ENCODE measurements at regions not wholly inside any gene's neighbourhood (a gene's known extent, or its start where the extent isn't known, plus 50 kb on each side); places are given as distances from the start of the nearest gene placed in this dataset.
"Not testable (repeated sequence)": the region's sequence is repeated elsewhere in the genome, so short reads cannot be mapped to it uniquely, and the experiment has no call there.

DNA sequence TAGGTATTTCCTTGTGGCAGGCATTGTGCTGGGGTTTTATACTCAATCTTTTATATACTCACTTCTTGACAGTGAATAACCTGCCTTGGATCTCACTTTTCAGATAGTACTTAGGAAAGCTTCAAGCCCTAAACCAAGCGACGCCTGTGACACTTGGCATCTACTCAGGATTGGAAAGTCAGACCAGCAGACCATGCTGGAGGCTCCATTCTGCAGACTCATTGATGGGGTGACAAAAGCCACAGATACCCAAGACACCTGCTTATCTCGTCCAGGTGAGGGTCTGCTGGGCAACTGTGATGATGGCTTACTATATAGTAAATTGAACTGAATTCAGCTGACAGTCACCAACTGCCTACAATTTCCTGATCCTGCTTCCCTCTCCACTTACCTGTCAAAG lies 79.4 kb upstream of the MRPS22 start:
- FAIRE-seq (no peak), DNase-seq (ENCODE audit: extremely low spot score, insufficient read length, low read depth) (no peak)

DNA sequence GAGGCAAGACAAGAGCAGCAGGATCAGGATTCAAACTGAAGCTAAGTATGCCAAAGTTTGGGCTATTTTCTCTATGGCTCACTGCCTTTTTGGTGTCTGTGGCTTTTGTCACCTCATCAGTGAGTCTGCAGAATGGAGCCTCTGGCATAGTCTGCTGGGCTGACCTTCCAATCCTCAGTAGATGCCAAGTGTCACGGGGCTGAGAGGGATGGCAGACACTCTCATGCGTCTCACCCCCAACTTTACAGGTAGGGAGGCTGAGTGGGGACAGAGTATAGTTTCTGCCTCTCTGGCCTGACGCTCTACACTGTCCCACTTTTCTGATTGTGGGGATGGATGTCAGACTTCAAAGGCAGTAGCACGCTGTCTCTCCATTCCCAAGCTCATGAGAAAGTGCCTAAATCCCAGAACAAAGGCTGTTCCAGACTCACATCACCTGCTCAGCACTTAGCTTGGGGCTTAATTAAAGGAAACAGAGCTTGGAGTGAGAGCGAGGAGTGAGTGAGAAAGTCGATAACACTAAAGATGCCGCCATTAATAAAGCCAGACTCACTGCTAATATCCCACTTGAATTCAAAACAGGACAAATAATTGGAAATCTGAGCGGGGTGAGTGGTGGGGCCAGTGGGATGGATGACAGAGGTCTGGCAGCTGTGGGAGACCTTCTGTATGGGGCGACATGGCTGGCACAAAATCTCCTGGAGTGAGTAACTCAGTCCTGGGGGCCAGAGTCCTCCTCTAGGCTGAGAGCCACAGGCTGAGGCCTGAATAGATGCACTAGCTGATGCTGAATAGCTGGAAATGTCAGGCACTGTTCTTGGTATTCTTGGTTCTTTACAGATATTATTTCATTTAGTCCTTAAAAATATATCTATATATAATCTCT lies 78.4 kb upstream of the MRPS22 start:
- DNase-seq (ENCODE audit: extremely low spot score, insufficient read length, low read depth) (no peak), FAIRE-seq (no peak)

DNA sequence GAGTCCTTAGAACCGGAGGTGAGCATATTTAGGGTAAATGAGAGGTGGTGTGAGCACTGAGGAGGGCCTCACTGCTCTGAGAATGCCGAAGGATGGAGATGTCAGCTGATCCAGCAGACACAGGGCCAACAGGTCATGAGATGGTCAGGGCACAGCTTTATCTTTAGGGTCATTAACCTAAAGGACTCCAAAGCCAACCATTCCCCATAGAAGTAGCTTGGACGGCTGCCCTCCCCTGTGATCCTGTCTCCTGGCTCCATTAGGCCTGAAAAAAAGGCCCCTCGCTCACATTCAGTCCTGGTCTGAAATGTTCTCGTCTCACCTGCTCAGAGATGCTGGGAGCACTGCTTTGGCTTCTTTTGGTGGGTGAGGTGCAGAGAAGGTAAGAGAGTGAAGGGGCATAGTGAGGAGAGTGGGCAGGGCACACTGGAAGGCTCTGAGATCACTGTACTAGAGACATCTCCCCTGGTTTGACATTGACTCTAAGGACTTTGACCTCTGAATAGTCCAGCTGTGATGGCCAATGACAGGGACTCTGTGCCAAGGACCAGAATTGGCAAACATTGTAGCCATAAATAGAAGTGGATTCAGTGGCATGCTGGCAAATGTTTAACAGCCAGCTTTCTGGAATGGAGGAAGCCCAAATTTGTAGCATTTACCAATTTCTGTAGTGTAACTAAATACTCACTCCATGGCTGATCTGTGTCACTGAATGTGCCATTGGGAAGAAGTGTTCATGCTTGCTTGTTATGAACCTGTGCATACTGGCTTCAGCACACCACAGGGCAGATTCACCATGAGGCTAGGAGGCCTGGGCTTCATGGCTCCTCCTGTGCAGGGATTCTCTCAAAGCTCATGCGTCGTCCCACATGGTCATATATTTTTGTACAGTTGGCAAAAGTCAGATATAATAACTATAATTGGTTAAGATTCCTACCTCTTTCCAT lies 76.2 kb upstream of the MRPS22 start:
- no peak for DNase-seq (ENCODE audit: extremely low spot score, insufficient read length, low read depth)
- no peak for FAIRE-seq

DNA sequence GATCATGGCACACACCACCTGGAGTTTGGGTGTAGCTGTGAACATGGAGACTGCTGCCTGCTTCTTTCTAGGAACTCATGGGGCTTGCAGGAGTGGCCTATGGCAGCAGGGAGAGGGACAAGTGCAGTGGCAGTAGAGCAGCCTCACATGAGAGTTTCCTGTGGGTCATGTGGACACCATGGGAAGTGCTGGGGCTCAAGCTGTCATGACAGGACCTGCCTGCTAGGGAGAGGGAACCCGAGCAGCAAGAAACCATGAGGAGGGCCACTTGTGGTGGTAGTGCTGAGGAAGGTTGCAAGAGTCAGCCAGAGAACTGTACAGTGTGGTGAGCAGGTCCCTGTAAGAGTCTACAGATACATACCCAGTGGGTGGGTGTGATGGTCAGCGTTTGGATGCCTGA lies 73.8 kb upstream of the MRPS22 start:
- FAIRE-seq (no peak), DNase-seq (ENCODE audit: extremely low spot score, insufficient read length, low read depth) (no peak)

DNA sequence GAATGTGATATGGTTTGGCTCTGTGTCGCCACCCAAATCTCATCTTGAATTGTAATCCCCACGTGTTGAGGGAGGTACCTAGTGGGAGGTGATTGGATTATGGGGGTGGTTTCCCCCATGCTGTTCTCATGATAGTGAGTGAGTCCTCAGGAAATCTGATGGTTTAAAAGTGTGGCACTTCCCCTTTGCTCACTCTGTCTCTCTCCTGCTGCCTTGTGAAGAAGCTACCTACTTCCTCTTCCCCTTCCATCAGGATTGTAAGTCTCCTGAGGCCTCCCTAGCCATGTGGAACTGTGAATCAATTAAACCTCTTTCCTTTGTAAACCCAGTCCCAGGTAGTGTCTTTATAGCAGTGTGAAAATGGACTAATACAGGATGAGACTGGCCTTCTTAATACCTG lies 73.2 kb upstream of the MRPS22 start:
- not testable (repeated sequence) for DNase-seq (ENCODE audit: extremely low spot score, insufficient read length, low read depth); FAIRE-seq

DNA sequence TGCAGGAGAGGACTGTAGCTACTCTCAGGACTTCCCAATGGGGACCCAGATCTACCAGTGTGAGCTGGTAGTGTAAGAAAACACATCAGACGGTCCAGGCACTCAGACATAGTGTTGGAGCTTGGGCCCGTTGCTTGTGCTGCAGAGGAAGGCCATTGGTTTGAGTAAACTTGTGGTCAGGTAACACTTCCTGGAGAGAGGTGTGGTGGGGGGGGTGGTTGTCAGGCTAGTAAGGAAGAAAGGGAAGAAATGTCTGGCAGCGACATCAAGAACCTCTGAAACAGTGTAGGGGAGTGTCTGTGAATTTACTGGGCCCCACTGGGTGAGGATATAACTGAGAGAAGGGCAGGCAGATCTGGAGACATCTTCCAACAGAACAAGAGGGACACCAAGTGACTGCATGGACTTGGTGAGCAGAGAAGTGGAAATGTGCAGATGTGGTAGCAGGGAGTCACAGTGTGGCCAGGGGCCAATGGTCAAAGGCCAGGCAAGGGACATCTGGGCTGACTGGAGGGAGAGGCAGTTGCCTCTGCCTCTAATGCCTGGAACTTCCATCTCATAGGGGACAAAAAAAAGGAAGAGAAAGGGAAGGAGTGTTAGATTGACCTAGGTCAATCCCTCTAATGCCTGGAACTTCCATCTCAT lies 63.7 kb upstream of the MRPS22 start:
- FAIRE-seq = no peak
- DNase-seq (ENCODE audit: extremely low spot score, insufficient read length, low read depth) = no peak

DNA sequence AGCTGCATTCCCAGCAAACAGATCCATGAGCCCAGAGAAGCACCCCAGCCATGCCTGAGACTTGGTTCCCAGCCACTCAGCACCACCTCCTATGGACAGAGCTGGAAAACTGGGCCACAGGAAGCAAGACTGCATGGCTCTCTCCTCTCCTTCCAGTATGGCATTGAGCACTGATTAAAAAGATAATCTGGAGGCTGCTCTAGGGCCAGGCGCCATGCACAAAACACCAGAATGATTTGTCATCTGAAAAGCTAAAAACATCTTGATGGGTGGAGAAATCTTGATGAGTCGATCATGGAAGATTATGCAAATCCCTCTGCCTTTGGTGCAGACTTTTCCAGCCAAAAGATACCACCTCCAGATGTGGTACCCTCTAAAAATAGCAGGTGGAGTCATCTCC lies 62.7 kb upstream of the MRPS22 start:
- DNase-seq (ENCODE audit: extremely low spot score, insufficient read length, low read depth) (no peak), FAIRE-seq (no peak)

DNA sequence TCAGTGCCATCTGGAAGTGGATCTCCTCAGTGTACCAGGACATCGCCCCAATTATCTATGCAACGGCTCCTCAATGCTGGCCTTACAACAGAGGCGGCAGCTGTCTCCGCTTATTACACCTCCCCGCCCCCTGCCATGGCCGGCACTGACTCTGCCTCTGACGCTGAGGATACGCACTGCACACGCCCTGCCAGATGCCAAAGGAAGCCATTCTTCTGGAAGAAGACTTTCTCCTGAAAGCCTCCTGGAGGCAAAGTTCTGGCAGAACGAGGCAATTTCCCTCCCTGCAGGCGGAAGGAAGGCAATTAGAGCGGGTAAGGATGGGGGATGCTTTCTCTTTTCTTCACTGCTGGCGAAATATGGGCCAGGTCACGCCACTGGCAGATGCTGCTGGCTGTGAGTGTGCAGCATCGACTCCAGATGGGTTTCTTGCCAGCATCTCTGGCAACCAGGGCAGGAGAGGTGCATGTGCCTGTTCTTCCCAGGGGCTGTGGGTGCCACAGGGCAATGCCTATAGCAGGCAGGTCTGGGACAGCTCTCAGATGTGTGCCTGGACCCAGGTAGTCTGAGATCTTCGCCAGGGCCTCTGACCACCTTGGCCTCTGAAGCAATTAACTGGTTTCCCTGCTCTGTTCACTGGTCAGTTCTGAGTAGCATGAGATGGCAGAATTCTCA lies 62.2 kb upstream of the MRPS22 start:
- no peak for FAIRE-seq

DNA sequence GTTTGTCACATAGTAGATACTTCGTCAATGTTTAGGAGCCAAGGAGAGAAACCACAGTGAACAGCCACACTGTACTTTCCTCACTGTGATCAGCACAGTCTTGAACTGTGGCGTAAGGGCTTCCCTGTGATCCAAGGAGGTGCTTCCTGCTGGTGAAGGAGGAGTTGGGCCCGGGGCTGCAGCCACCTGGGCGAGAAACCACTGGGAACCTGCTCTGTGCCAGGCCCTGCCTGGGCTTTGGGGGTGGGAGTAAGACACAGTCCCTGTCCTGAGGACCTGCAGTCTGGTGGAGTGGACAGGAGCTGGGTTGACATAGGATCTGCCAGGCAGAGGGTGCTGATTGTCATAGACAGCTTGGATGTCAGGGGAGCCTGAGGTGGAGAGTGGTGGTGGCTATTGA lies 60.5 kb upstream of the MRPS22 start:
- FAIRE-seq (no peak), DNase-seq (ENCODE audit: extremely low spot score, insufficient read length, low read depth) (no peak)

More for the DNA sequence above, 62.2 kb upstream of the MRPS22 start:
- DNase-seq (ENCODE audit: extremely low spot score, insufficient read length, low read depth) = no peak

DNA sequence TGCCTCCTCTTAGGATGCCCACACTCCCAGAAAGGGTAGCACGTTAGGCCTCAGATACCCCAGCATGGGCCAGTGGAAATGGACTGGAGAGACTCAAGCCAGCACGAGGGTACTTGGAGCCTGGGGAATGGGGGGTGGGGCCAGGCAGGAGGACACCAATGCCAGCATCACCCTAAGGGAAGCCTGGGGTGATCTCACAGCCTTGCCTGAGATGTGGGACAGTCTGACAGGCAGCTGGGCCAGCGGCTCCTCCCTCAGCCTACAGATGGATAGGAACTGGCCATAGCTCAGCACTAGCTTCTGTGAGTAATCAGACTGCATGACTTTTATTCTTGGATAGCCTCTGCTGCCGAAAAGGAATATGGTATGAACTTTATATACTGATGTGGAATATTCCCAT lies 59.6 kb upstream of the MRPS22 start:
- FAIRE-seq = no peak

DNA sequence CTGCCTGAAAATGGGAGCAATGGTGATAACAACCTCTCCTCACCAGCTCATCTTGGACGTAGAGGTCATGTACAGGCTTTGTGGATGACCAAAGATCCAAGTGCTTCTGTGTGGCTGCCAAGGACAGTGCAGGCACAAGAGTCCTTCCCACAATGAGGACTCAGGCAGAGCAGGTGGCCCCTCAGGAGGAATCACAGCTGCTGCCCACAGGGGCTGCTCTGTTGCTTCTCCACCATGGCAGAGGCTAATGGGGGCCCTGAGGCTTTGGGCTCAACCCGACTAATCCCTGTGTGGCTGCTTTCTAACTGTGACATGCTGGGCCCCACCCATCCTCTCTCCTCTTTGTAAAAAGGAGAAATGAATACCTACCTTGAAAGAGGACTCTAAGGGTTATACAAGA lies 58.1 kb upstream of the MRPS22 start:
- DNase-seq (ENCODE audit: extremely low spot score, insufficient read length, low read depth) = no peak
- no peak for FAIRE-seq

More for the DNA sequence above, 59.6 kb upstream of the MRPS22 start:
- DNase-seq (ENCODE audit: extremely low spot score, insufficient read length, low read depth) = no peak

DNA sequence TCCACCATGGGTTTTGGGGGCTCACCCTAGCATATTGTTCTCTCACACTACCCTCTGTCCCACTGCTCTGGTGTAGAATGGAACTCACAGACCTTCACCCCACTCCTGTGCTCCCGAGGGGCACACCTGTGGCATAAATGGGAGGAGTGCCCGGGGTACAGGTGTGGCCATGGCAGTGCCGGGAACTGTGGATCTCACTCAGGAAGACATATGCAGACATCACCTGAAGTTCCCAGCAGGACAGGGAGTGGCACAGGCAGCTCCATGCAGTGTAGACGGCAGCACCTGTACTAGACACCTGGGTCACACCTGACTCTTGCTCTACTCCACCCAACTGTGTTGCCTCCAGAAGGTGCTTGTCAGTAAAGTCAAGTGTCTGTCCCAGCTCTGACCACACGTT lies 57.6 kb upstream of the MRPS22 start:
- DNase-seq (ENCODE audit: extremely low spot score, insufficient read length, low read depth) = no peak
- no peak for FAIRE-seq

DNA sequence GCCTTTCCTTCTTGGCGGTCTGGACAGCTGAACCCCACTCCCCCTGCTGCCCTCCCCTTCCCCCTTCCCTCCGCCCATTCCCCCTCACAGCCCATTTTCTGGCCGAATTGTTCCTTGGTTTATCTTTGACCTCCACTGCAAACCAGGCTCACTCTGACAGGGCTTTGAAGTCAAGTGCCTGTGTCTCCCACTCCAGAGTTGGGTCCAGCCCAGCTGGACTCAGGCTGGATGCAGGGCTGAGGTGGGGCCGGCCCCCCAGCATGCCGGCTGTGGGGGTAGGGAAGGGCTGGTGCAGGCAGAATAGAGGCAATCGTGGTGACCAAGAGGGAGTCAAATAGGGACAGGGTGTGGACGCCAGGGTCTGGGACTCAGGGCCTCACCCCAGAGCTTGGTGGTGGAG lies 57.0 kb upstream of the MRPS22 start:
- no peak for FAIRE-seq
- DNase-seq (ENCODE audit: extremely low spot score, insufficient read length, low read depth) = no peak

DNA sequence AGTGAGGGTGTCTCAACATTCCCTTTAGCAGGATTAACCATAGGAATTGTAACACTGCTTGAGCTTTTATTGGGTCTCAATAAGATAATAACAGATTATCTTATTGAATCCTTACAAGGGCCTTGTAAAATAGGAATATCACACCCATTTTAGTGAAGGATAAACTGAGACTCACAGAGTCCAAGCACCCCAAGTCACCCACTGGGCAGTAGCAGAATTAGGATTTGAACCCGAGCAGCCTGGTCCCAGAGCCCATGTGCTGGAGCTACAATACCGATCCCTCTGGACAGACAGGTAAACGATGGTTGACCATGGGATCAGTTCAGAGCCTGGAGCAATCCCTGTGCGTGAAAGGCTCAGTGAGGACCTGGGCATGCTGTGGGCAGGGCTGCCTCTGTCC lies 56.3 kb upstream of the MRPS22 start:
- DNase-seq (ENCODE audit: extremely low spot score, insufficient read length, low read depth) = no peak
- no peak for FAIRE-seq

DNA sequence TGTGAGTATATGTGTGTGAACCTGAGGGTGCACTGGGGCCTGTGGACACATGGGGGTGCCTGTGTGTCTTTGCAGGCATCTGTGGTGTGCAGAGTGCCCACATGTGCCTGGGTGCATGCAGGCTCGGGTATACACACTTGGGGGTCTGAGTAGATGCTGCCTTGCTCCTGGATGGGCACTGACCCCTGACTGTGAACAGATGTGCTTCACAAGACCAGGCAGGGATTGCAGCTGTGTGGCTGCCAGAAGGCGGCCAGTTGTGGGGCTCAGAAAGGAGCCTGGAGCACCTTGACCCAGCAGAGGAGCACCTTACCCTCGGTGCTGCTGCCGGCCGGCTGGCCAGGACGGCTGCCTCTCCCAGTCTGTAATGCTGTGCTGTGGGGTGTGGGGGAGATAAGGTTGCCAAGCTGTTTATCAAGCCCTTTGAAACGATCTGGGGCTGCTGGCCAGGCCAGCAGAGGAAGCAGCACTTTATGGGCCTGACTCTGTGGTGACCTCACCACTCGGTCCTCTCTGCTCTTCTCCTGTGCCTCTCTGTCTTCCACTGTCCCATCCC lies 55.5 kb upstream of the MRPS22 start:
- FAIRE-seq = no peak
- DNase-seq (ENCODE audit: extremely low spot score, insufficient read length, low read depth) = no peak

DNA sequence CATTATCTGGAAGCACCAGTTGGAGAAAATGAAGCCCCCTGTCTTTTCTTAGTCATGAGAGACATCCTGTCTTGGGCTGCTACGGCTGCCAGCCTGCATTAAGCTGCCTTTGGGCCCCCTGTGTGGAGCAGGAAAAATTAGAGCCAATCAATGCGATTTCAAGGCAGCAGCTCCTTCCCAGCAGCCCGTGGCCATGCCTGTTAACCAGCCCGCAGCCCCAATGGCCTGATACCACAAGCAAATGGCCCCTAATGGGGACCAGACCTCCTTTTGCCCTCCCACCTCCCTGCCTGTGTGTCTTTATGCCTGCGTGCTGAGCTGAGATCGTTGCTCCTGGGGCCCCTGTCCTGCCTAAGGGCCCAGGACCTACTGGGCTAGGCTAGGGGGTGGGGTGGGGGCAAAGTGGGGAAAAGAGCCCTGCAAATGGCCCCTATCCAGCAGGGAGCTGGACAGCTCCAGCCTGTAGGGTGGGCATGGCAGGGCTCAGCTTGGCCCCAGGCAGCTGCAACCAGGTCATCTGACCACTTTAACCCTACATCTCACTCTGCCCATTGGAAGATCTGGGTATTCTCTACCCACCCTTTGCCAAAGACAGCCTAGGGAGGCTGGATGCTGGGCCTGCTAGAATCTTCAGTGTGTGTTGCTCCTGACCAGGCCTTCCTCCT lies 53.8 kb upstream of the MRPS22 start:
- DNase-seq (ENCODE audit: extremely low spot score, insufficient read length, low read depth) = no peak
- no peak for FAIRE-seq

DNA sequence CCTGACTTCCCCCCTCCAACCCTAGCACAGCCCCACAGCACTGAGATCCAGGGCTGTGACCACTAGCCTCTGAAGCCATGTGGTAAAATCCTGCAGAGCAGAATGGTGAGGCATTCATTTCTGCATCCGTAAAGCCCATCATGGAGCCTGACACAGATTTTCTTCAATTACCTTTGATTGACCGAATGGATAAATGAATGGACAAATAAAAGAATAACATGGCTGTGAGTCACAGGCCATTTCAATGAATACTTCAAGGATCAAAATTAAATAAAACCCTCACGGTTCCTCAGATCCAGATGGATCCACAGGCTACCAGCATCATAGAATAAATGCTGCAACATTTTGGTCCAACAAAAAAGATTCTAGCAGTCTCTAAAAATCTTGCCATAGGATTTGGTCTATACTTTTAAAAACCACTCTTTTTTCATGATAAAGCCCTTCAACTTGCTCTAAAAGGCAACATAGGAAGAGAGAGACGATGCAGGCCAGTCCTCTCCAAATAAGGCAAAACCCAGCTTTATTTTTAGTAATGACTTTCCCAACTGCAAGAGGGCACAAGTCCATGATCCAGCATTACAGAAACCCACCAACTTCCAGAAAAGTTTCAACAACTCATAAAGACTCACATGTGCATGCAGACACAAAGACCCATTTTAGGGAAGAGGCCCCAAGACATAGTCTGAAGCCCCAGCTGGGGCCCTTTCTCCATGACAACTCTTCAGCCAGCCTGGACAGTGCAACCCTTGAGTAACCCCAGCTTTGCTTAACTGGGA lies 52.4 kb upstream of the MRPS22 start:
- DNase-seq (ENCODE audit: extremely low spot score, insufficient read length, low read depth) (no peak), FAIRE-seq (no peak)

DNA sequence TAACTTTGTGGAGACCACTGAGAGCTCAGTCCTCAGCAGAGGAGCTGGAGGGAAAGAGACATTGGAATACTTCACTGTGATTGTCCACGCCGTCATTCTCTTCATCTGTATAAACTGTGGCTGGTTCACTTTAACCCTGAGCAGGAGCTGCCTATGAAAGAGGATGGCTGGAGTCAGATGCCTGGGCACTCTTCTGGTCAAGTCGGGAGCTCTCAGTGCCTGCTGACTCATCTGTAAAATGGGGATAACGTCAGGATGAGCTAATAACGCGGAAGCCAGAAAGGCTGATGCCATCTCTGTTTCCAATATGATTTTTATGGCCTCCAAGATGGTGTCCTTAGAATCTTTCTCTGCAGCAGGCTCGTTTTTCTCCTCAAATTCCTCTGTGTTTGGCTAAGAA lies 51.6 kb upstream of the MRPS22 start:
- no peak for FAIRE-seq
- DNase-seq (ENCODE audit: extremely low spot score, insufficient read length, low read depth) = no peak
